GM19023 (cell line): ENCODE measurements at regions not wholly inside any gene's neighbourhood (a gene's known extent, or its start where the extent isn't known, plus 50 kb on each side); places are given as distances from the start of the nearest gene placed in this dataset.

Experiments used
- ATAC-seq: cut with Tn5 transposase; IDR thresholded peaks from one replicate; pipeline ENCODE4 v1.9.1; 2021; ENCODE audit warnings: mild to moderate bottlenecking, moderate library complexity; ENCODE audit not compliant: unreplicated experiment

GRCh38 chr9:119781886-119782285 is 412.7 kb upstream of the BRINP1 start:
- ATAC-seq: no peak

GRCh38 chr9:119775410-119775809 is 406.2 kb upstream of the BRINP1 start:
- no peak for ATAC-seq

GRCh38 chr9:119773823-119774222 is 404.6 kb upstream of the BRINP1 start:
- no peak for ATAC-seq

GRCh38 chr9:119771341-119771740 is 402.1 kb upstream of the BRINP1 start:
- ATAC-seq: no peak

GRCh38 chr9:119768266-119768665 is 399.0 kb upstream of the BRINP1 start:
- no peak for ATAC-seq

GRCh38 chr9:119765632-119766175 is 396.5 kb upstream of the BRINP1 start:
- no peak for ATAC-seq

GRCh38 chr9:119763260-119763659 is 394.0 kb upstream of the BRINP1 start:
- no peak for ATAC-seq

GRCh38 chr9:119761812-119762211 is 392.6 kb upstream of the BRINP1 start:
- no peak for ATAC-seq

- no peak for ATAC-seq
Measured at GRCh38 chr9:119758990-119759389, 389.8 kb upstream of the BRINP1 start.

GRCh38 chr9:119758241-119758640 is 389.0 kb upstream of the BRINP1 start:
- no peak for ATAC-seq

- ATAC-seq: no peak
Measured at GRCh38 chr9:119739476-119739875, 370.2 kb upstream of the BRINP1 start.

GRCh38 chr9:119736491-119737454 is 367.5 kb upstream of the BRINP1 start:
- ATAC-seq: peak; percentile 99

GRCh38 chr9:119727988-119728387 is 358.8 kb upstream of the BRINP1 start:
- no peak for ATAC-seq

- no peak for ATAC-seq
Measured at GRCh38 chr9:119726035-119726434, 356.8 kb upstream of the BRINP1 start.

GRCh38 chr9:119722384-119722783 is 353.1 kb upstream of the BRINP1 start:
- ATAC-seq: no peak

GRCh38 chr9:119712325-119712724 is 343.1 kb upstream of the BRINP1 start:
- ATAC-seq: no peak

- ATAC-seq: no peak
Measured at GRCh38 chr9:119709431-119709830, 340.2 kb upstream of the BRINP1 start.

- ATAC-seq: no peak
Measured at GRCh38 chr9:119707228-119707845, 338.1 kb upstream of the BRINP1 start.

- no peak for ATAC-seq
Measured at GRCh38 chr9:119701651-119702050, 332.4 kb upstream of the BRINP1 start.

GRCh38 chr9:119698535-119698934 is 329.3 kb upstream of the BRINP1 start:
- no peak for ATAC-seq

- no peak for ATAC-seq
Measured at GRCh38 chr9:119697996-119698395, 328.8 kb upstream of the BRINP1 start.

- no peak for ATAC-seq
Measured at GRCh38 chr9:119689879-119690278, 320.6 kb upstream of the BRINP1 start.
